Skeletal muscle satellite cell (primary cell): ENCODE measurements at regions not wholly inside any gene's neighbourhood (a gene's known extent, or its start where the extent isn't known, plus 50 kb on each side); places are given as distances from the start of the nearest gene placed in this dataset.

ENCODE experiments used
- H3K27me3 ChIP-seq: 2 replicates; pipeline ENCODE4 v1.7.0; 2013; ENCODE audit warnings: low read length; ENCODE audit not compliant: control insufficient read depth, insufficient read depth
- H3K36me3 ChIP-seq: 2 replicates; pipeline ENCODE4 v1.7.0; 2013; ENCODE audit warnings: mild to moderate bottlenecking, control low read depth, low read length; ENCODE audit not compliant: insufficient read depth
- H3K4me1 ChIP-seq: 2 replicates; pipeline ENCODE4 v1.7.0; 2013; ENCODE audit warnings: low read length; ENCODE audit not compliant: control insufficient read depth, insufficient read depth
- H3K4me2 ChIP-seq: 2 replicates; pipeline ENCODE4 v1.7.0; 2013; ENCODE audit warnings: mild to moderate bottlenecking, low read length
- H3K4me3 ChIP-seq: 2 replicates; pipeline ENCODE4 v1.7.0; 2013; ENCODE audit warnings: low read length
- H3K9ac ChIP-seq: 2 replicates; pipeline ENCODE4 v1.7.0; 2013; ENCODE audit warnings: mild to moderate bottlenecking, low read depth, low read length, moderate library complexity
- H3K9me3 ChIP-seq: replicated peaks from 2 replicates; pipeline ENCODE4 v1.7.0; 2013; ENCODE audit warnings: mild to moderate bottlenecking, control low read depth, low read length

DNA sequence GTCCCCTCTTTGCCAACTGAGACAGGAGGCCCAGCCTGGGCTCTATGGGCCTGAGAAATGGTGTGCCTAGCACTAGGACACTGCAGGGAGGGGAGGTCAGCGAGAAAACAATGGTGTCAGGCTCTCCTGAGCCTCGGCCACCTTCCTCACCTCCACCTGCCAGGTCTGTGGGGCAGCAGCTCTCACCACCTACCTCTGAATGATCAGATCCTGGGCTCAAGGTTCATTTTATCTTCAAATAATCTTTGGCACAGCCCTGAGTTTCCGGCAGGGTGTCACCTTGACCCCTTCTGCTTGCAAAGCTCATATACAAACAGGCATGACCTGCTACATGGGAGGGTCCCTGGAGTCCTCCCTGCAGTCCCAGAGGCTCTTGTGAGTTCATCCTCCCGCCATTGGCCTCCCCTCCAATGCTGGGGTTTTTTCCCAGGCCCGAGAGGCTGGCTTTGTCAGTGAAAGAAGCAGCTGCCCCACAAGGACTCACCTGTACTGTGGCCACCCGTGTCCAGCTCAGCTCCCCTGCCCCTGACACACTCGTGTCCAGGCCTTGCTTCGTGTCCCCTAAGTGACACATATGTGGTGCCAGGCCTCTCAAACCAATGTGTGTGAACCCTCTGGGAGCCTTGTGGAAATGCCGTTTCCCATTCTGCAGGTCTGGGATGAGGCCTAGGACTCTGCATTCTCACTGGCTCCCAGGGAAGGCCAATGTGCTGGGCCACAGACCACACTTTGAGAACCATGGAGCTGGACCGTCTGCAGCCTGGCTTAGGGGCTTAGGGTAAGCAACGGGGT, 176.8 kb upstream of the CIBAR2 start:
- Histone ChIP-seq H3K27me3 (no peaks in the 10 kb centered on the region), H3K4me1 (peaks cover 52% of the 10 kb centered on the region), H3K9ac (no peak overlapping the region), H3K9me3 (no peaks in the 10 kb centered on the region), H3K36me3 (peaks cover 7% of the 10 kb centered on the region), H3K4me3 (no peak overlapping the region), H3K4me2 (no peak overlapping the region)

DNA sequence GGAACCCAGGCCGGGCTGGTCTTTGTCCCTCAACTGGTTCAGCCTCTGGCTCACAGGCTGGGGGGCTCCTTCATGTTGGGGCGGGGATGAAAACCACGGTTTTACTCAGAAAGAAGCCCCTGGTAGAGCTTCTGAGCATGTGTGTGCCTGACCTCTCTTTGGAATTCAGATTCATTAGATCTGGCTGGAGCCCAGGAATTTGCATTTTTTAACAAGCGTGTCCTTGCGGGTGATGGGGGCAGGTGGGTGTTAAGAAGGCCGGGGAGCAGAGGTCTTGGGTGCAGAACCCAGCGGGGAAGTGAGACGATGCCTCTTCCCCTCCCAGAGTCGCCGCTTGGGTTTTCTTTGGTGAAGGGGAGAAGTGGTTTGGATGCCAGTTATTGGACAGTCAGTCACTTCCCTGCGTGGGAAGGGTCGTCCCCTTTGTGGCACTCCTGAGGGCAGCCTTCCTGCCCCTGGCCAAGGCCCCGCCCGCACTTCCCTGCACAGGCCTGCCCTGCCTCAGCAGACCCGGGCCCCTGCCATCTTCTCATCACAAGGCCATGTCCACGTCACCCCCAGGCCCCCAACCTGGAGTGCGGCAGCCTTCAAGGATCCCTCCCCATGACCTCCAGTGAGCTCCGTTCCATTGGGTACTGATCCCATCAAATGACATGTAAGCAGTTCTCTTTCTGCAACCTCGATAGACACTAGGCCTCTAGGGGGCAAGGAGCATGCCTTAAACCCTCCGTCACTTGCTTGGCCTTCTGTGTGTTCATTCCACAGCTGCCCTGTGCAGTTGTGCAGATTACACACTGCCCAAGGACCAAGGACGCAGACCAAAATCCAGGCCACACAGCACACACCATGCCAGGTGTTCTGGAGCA, 177.7 kb upstream of the CIBAR2 start:
- Histone ChIP-seq H3K9me3 (no peaks in the 10 kb centered on the region), H3K4me1 (peaks cover 51% of the 10 kb centered on the region), H3K36me3 (peaks cover 7% of the 10 kb centered on the region), H3K9ac (no peak overlapping the region), H3K4me3 (no peak overlapping the region), H3K27me3 (no peaks in the 10 kb centered on the region), H3K4me2 (no peak overlapping the region)

DNA sequence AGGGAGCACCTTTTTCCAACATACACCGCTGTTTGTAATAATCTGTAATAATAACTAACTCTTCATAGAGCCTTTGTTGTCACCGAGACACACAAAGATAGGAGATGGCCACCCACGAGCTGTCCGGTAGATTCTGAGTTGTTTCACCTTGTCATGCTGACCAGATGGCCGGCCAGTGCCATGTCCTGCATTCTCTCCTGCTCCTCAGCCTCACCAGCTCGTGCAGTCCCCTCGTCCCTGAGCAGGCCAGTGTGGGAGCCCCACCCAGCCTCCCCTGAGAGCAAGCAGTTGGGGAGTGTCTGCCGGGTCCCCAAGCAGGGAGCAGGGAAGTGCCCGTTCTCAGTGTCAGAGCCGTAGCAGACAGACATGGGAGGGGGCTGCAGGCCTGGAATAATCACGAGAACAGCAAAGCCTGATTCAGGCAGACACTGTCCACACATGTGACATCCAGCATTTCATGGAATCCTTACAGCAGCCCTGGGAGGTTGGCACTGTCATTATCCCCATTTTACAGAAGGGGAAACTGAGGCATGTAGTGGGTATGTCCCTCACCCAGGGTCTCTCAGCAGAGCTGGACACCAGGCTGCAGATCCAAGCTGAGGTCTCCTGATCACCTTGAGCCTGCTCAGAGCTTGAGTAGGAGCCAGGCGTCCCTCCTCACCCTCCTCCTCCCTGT, 178.5 kb upstream of the CIBAR2 start:
- Histone ChIP-seq H3K9me3 (no peaks in the 10 kb centered on the region), H3K4me2 (no peak overlapping the region), H3K27me3 (no peaks in the 10 kb centered on the region), H3K9ac (peak overlapping the region; percentile 56), H3K36me3 (peaks cover 7% of the 10 kb centered on the region), H3K4me3 (no peak overlapping the region), H3K4me1 (peaks cover 44% of the 10 kb centered on the region)

DNA sequence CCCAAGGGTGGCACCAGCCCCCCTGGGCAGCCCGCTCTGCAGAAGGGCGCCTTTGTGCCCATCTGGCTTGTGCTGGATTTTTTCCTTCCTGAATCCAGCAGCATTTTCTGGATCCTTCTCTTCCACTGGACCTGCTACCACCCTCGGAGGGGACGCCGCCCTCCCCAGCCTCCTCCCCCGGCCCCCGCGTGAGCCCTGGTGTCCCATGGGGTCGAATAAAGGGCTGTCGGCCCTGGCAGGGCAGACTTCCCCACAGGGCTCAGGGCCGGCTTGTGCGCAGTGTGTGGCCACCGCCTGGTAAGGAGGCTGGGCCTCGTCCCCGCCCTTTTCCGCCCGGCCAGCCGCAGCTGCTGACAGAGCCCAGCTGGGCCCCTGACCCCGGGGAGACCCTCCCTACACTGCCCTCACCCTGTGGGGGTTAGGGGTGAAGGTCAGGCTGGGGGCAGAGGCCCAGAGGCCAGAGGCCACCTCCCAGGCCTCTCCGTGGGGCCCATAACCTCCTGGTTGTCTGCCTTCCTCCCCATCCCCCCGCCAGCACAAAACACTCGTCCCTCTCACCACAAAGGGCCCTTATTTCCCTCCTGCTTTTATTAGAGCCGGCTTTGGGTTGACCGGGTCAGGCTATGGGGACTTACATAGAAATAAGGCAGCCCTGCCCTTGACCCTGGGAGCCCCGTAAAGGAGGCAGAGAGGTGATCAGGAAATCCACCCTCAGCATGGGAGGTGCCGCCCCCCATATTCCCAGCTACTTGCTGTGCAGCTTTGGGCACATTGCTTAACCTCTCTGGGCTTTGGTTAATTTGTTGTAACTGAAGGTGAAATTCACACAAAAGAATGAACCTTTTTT, 179.3 kb upstream of the CIBAR2 start:
- Histone ChIP-seq H3K36me3 (peaks cover 7% of the 10 kb centered on the region), H3K4me1 (peaks cover 36% of the 10 kb centered on the region), H3K9me3 (no peaks in the 10 kb centered on the region), H3K9ac (peak overlapping the region; percentile 56), H3K4me3 (no peak overlapping the region), H3K4me2 (peak overlapping the region; percentile 49), H3K27me3 (no peaks in the 10 kb centered on the region)

DNA sequence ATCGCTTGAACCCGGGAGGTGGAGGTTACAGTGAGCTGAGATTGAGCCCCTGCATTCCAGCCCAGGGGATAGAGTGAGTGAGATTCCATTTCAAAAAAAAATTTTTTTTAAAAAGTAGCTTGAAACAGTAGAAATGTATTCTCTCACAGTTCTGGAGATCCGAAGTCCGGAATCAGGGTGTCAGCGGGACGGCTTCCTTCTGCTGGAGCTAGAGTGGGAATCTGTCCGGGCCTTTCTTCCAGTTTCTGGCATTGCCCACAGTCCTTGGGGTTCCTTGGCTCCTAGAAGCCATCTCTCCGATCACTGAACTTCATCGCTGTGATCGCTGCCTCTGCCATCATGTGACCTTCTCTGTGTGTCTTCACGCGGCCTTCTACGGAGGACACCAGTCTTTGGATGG, 181.2 kb upstream of the CIBAR2 start:
- Histone ChIP-seq H3K27me3 (no peaks in the 10 kb centered on the region), H3K4me2 (no peak overlapping the region), H3K4me3 (no peak overlapping the region), H3K36me3 (peaks cover 7% of the 10 kb centered on the region), H3K4me1 (peaks cover 24% of the 10 kb centered on the region), H3K9me3 (no peaks in the 10 kb centered on the region), H3K9ac (no peak overlapping the region)

DNA sequence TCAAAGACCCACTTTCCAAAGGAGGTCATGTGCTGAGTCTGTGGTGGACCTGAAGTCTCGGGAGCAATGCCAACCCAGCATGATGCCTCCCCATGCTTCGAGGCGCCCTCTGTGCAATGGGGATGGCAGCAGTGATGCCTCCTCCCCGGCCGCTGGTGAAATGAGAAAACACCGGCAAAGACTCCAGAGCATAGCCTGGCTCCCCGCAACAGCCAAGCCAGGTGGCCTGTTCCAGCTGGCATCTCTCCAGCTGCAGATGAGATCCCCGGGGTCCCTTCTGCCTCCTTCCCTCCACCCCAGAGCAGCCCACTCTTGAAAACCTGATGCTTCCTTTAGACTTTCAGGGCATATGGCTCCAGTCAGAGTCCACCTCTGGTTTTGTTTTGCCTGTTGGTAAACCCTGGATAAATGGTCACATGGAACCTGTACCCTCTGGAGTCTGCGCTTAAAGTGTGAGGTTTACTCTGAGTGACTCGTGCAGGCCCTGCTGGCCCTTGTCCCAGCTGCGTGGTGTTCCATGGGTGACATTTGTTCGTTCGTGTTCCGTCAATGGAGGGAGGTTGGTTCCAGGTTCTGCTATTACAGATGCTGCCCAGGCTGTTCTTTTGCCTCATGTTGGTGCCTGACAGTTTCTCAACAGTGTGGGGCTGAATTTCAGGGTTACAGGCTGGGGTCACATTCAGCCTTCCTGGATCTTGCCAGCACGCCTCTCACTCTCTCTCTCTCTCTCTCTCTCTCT, 181.8 kb upstream of the CIBAR2 start:
- Histone ChIP-seq H3K36me3 (peaks cover 7% of the 10 kb centered on the region), H3K9me3 (no peaks in the 10 kb centered on the region), H3K9ac (no peak overlapping the region), H3K4me1 (peaks cover 24% of the 10 kb centered on the region), H3K4me3 (no peak overlapping the region), H3K4me2 (no peak overlapping the region), H3K27me3 (no peaks in the 10 kb centered on the region)

DNA sequence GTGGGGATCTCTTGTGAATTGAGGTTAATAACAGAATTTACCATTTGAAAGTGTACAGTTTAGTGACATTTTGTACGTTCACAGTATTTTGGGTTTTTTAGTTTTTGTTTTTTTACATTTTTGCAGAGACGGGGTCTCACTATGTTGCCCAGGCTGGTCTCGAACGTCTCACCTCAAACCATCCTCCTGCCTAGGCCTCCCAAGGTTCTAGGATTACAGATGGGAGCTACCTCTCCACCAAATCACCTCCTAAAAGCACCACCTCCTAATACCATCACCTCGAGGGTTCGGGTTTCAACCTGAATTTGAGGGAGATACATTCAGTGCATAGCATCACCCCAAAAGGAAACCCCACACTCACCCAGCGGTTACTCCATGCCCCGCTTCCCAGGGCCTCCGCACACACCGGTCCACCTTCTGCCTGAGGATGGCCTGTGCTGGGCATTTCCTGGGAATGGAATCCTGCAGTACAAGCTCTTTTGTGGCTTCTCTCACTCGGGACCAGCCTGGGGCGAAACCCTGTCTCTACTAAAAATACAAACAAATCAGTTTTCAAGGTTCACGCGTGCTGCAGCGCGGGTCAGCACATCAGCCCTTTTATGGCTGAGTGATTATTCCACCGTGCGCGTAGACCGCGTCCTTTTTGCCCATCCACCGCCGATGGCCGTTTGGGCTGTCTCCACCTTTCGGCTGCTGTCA, 182.7 kb upstream of the CIBAR2 start:
- Histone ChIP-seq H3K9me3 (no peaks in the 10 kb centered on the region), H3K4me1 (peaks cover 20% of the 10 kb centered on the region), H3K36me3 (peaks cover 7% of the 10 kb centered on the region), H3K9ac (no peak overlapping the region), H3K4me3 (no peak overlapping the region), H3K27me3 (no peaks in the 10 kb centered on the region), H3K4me2 (no peak overlapping the region)

DNA sequence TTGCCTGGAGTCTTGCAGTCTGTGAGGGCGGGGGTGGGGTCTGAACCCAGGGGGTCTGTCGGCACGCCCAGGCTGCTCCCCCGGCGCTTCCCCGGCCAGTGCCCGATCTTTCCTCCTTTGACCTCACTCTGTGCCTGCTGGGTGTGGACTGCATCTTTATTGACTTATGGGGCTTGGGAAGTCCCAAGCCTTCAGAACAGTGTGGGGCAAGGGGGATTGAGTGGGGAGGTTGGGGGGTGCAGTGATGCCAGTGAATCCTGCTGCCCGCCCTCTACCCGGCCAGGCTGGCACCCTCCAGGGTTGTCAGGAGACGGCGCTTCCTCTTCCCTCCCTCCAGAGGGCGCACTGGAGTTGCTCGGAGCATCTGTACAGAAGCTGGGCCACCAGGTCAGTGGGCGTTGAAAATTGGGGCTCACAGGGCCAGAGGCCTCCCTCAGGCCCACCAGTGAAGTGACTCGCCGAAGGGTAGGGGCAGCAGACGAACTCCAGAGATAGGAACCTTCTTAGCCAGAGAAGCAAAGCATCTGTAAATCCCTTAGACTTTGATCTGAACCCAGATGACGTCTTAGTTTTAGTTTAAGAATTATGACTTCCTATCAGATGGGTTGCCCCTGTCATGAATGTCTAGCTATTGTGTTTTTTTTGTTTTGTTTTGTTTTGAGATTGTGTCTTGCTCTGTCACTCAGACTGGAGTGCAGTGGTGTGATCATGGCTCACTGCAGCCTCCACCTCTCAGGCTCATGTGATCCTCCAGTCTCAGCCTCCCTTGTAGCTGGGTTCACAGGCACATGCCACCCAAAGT, 184.8 kb upstream of the CIBAR2 start:
- Histone ChIP-seq H3K4me2 (no peak overlapping the region), H3K9ac (no peak overlapping the region), H3K9me3 (no peaks in the 10 kb centered on the region), H3K4me1 (peaks cover 5% of the 10 kb centered on the region), H3K27me3 (no peaks in the 10 kb centered on the region), H3K4me3 (no peak overlapping the region), H3K36me3 (peaks cover 7% of the 10 kb centered on the region)

DNA sequence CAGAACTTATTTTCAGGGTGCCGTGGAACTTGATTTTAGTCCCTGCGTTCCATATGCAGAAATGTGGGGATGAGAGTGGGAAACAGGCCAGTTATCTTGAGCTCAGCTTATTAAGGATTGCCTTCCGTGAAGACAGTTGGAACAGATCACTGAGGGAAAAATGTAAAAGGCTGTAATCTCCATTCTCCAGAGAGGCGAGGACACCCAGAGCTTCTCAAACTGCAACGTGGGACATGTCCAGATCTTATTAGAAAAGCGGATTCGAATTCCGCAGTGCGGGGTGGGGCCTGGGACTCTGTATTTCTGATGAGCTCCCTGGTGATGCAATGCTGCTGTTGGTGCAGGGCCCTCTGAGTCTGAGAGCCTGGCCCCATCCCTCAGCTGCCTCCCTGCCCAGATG, 185.6 kb upstream of the CIBAR2 start:
- Histone ChIP-seq H3K4me2 (no peak overlapping the region), H3K9me3 (no peaks in the 10 kb centered on the region), H3K4me3 (no peak overlapping the region), H3K4me1 (peaks cover 13% of the 10 kb centered on the region), H3K27me3 (no peaks in the 10 kb centered on the region), H3K9ac (no peak overlapping the region), H3K36me3 (peaks cover 7% of the 10 kb centered on the region)
